PFSK-1 (cell line): ENCODE measurements at regions not wholly inside any gene's neighbourhood (a gene's known extent, or its start where the extent isn't known, plus 50 kb on each side); places are given as distances from the start of the nearest gene placed in this dataset.

Experiments
- FOXP2 ChIP-seq: optimal IDR thresholded peaks from 2 replicates; pipeline ENCODE3; 2011; ENCODE audit warnings: borderline replicate concordance, control low read depth, inconsistent platforms; ENCODE audit not compliant: insufficient read depth; ENCODE audit errors: extremely low read length, extremely low read depth
- POLR2AphosphoS5 ChIP-seq: IDR thresholded peaks from 2 replicates; pipeline ENCODE4 v1.6.1; 2012; ENCODE audit warnings: low read depth, mild to moderate bottlenecking, control low read depth, low read length, moderate library complexity
- REST ChIP-seq, 2 experiments: IDR thresholded peaks; 2 replicates each; pipeline versions ENCODE4 v1.6.1 to v1.8.0; 2011 to 2012; ENCODE audit warnings: low read depth in 2 of 2, low read length in 2 of 2, control low read depth in 1 of 2, inconsistent platforms in 1 of 2, mild to moderate bottlenecking in 1 of 2, moderate library complexity in 1 of 2; ENCODE audit not compliant: insufficient read depth in 1 of 2
- SIN3A ChIP-seq: IDR thresholded peaks from 2 replicates; pipeline ENCODE4 v1.6.1; 2012; ENCODE audit warnings: mild to moderate bottlenecking, low read length, moderate library complexity, borderline replicate concordance; ENCODE audit not compliant: insufficient read depth
- TAF1 ChIP-seq: IDR thresholded peaks from 2 replicates; pipeline ENCODE4 v1.6.1; 2012; ENCODE audit warnings: low read length, control low read depth, borderline replicate concordance; ENCODE audit not compliant: insufficient read depth

- no peak for TF ChIP-seq TAF1
- no peak for TF ChIP-seq POLR2AphosphoS5
- TF ChIP-seq SIN3A, result no peak
- no peak for TF ChIP-seq FOXP2
- no peak for TF ChIP-seq REST (IDR thresholded peaks at IDR 0.05; ENCODE audit: insufficient read depth in 1 of 2, low read depth in 2 of 2, low read length in 2 of 2)
Observed at GRCh38 chr4:33161202-33161601, 2441.0 kb downstream of the PCDH7 start.

- TF ChIP-seq TAF1, result no peak
- TF ChIP-seq POLR2AphosphoS5, result no peak
Observed at GRCh38 chr4:33162122-33162521, 2442.0 kb downstream of the PCDH7 start.

- TF ChIP-seq POLR2AphosphoS5 (no peak), FOXP2 (no peak), REST (IDR thresholded peaks at IDR 0.05; ENCODE audit: insufficient read depth in 1 of 2, low read depth in 2 of 2, low read length in 2 of 2) (no peak), TAF1 (no peak), SIN3A (no peak)
Observed at GRCh38 chr4:33171873-33172525, 2451.8 kb downstream of the PCDH7 start.

GRCh38 chr4:33176566-33176965 is 2456.4 kb downstream of the PCDH7 start:
- TF ChIP-seq TAF1 (no peak), POLR2AphosphoS5 (no peak), SIN3A (no peak), REST (IDR thresholded peaks at IDR 0.05; ENCODE audit: insufficient read depth in 1 of 2, low read depth in 2 of 2, low read length in 2 of 2) (no peak), FOXP2 (no peak)

- TF ChIP-seq SIN3A, result no peak
- no peak for TF ChIP-seq TAF1
- TF ChIP-seq FOXP2, result no peak
- no peak for TF ChIP-seq REST (IDR thresholded peaks at IDR 0.05; ENCODE audit: insufficient read depth in 1 of 2, low read depth in 2 of 2, low read length in 2 of 2)
- TF ChIP-seq POLR2AphosphoS5, result no peak
Observed at GRCh38 chr4:33184657-33185290, 2464.6 kb downstream of the PCDH7 start.
